HG03565 (cell line): ENCODE measurements at regions not wholly inside any gene's neighbourhood (a gene's known extent, or its start where the extent isn't known, plus 50 kb on each side); places are given as distances from the start of the nearest gene placed in this dataset.
"Not testable (repeated sequence)": the region's sequence is repeated elsewhere in the genome, so short reads cannot be mapped to it uniquely, and the experiment has no call there.

Experiments used
- ATAC-seq: cut with Tn5 transposase; IDR thresholded peaks from one replicate; pipeline ENCODE4 v1.9.1; 2021; ENCODE audit warnings: mild to moderate bottlenecking, moderate library complexity; ENCODE audit not compliant: unreplicated experiment

- ATAC-seq: no peak
Observed at GRCh38 chr14:105581551-105582341, 55.4 kb downstream of the TMEM121 start.

GRCh38 chr14:105582639-105583038 lies 56.3 kb downstream of the TMEM121 start:
- ATAC-seq: no peak

GRCh38 chr14:105583914-105584313 lies 57.5 kb downstream of the TMEM121 start:
- ATAC-seq: not testable (repeated sequence)

- ATAC-seq: not testable (repeated sequence)
Observed at GRCh38 chr14:105585290-105585689, 58.9 kb downstream of the TMEM121 start.

GRCh38 chr14:105585722-105586121 lies 59.3 kb downstream of the TMEM121 start:
- not testable (repeated sequence) for ATAC-seq

GRCh38 chr14:105586144-105586872 lies 59.9 kb downstream of the TMEM121 start:
- ATAC-seq: not testable (repeated sequence)

GRCh38 chr14:105587034-105587433 lies 60.7 kb downstream of the TMEM121 start:
- ATAC-seq: not testable (repeated sequence)

- ATAC-seq: not testable (repeated sequence)
Observed at GRCh38 chr14:105587482-105588235, 61.3 kb downstream of the TMEM121 start.

- no peak for ATAC-seq
Observed at GRCh38 chr14:105588236-105588860, 62.0 kb downstream of the TMEM121 start.

- ATAC-seq: no peak
Observed at GRCh38 chr14:105589161-105589925, 63.0 kb downstream of the TMEM121 start.

GRCh38 chr14:105589926-105590185 lies 63.5 kb downstream of the TMEM121 start:
- not testable (repeated sequence) for ATAC-seq

- no peak for ATAC-seq
Observed at GRCh38 chr14:105591052-105591451, 64.7 kb downstream of the TMEM121 start.

GRCh38 chr14:105591792-105592341 lies 65.5 kb downstream of the TMEM121 start:
- not testable (repeated sequence) for ATAC-seq

- ATAC-seq: not testable (repeated sequence)
Observed at GRCh38 chr14:105592646-105593045, 66.3 kb downstream of the TMEM121 start.

- not testable (repeated sequence) for ATAC-seq
Observed at GRCh38 chr14:105595346-105595745, 69.0 kb downstream of the TMEM121 start.

GRCh38 chr14:105596374-105596773 lies 70.0 kb downstream of the TMEM121 start:
- not testable (repeated sequence) for ATAC-seq

- not testable (repeated sequence) for ATAC-seq
Observed at GRCh38 chr14:105598040-105598763, 71.8 kb downstream of the TMEM121 start.

- ATAC-seq: not testable (repeated sequence)
Observed at GRCh38 chr14:105598925-105599586, 72.7 kb downstream of the TMEM121 start.
